DMS114 treated with DMSO at 0.1 percent for 48 hours (cell line): ENCODE measurements at regions not wholly inside any gene's neighbourhood (a gene's known extent, or its start where the extent isn't known, plus 50 kb on each side); places are given as distances from the start of the nearest gene placed in this dataset.

Experiments used
- DNase-seq: peaks from one replicate; lab custom pipeline; 2025; ENCODE audit not compliant: unreplicated experiment; lab: John Stamatoyannopoulos, UW

DNA sequence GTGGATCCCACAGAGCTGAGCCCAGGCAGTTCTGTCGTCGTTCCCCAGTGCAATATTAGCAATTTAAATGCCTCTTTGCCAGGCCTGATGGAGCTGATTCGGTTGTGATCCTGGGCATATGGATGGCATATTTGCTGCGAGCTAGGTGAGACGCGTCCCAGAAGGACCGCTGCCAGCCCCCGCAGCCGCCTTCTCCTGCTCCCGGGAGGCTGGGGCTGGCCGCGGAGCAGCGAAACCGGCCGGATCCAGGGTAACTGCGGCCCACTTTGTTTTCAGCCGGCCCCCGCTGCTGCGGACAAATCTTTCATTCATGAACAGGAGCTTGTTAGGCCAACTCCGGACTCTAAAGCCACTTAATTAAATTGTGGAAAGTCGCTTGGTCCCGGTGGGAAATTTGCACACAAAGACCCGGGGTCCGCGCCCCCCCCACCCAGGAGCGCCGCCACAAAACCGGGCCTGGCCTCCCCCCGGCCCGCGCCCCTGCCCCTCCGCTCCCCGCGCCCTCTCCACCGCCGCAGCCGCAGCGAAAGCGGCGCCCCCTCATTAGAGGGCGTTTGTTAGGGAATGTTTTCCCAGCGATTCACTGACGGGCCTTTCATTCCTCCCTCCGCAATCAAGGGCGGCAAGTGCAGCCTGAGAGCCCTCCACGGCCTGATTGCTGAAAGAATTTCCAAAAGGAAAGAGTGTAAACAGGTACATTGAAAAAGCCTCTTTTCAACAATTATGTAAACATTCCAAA lies 383.3 kb downstream of the RRAGC start:
- DNase-seq = no peak

DNA sequence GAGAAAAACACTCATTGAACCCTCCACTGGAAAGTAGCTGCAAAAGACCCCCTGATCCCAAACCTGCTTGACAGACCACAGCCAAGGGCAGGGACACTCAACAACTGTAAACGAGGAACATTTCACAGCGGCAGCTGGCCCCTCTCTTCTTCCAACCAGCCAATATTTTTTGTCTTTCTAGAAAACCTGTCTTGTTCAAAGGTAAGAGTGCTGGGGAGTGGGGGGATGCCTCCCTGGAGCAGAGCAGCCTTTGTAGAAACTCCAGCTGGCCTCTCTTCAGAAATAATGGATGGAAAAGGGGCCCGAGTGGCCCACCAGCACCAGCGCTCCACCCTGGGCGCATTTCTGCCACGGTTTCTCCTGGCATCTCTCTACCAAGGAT lies 384.0 kb downstream of the RRAGC start:
- no peak for DNase-seq

DNA sequence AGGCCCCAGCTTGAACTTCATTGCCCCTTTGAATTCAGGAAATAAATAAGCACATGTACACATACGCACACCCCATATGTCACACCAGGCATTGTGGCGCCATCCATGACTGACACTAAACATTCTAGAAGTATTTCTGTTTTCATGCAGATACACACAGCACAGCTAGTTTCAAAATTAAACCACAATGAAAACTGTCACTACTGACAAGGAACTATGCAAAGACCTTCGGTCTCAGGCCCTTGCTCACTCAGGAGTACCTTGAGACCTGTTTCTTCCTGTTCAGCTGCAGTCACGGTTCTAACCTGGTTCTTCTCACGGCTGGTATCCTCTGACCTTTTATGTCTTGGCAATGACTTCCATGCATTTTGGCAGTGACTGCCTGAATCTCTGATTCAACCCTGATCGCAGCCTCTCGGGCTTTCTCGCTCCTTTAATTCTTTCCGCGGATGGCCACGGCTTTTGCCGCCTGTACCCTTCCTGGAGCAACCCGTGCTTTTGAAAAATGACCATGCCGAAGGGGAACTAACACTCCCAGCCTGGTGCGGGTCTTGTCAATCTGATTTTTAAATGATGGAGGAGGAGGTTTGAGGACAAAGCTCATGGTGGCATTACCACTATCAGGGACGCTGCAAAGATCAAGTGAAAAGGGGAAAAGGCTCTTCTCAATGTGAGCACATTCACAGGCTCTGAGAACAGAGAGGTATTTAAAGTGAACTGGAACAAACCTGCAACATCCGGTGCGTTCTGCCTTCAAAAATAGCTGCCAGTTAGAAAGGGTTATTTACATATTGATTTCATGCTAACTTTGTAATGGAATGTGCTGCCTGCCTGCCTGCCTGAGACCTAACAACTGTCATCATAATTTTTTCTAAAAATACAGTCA lies 384.6 kb downstream of the RRAGC start:
- no peak for DNase-seq

DNA sequence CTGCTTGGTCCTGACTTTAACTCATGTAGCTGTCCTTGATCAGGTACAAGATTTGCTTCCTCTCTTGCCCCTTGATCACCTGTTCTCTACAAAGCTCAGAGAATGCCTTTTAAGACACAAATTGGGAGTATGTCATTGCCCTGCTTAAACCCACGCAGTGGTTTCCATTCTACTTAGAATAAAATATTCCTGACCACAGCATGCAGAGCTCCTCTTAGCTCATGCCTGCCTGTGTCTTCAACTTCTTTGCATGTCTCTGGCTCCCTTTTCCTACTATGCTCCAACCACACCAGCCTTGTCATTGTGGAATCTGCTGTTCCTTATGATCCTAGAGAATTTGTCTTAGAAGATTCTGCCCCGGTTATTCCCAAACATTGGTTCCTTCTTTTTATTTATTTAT lies 393.1 kb downstream of the RRAGC start:
- DNase-seq = no peak

DNA sequence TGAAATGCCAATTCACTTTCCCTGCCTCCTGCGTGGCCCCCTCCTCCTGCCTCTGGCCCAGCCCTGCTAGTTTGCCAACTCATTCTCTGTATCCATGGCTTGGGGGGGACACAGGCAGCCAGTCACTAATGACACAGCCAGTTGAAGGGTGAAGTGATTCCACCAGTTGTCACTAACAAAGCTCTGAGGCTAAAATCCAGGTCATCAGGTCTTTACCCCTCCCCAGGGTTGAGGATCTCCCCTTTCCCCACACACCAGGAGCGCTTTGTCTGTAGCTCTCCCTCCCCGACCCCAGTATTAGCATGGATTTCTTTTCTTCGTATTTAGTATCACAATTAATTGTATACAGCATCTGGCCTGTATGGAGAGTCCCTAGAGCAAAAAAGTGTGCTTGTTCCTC lies 394.1 kb downstream of the RRAGC start:
- no peak for DNase-seq

DNA sequence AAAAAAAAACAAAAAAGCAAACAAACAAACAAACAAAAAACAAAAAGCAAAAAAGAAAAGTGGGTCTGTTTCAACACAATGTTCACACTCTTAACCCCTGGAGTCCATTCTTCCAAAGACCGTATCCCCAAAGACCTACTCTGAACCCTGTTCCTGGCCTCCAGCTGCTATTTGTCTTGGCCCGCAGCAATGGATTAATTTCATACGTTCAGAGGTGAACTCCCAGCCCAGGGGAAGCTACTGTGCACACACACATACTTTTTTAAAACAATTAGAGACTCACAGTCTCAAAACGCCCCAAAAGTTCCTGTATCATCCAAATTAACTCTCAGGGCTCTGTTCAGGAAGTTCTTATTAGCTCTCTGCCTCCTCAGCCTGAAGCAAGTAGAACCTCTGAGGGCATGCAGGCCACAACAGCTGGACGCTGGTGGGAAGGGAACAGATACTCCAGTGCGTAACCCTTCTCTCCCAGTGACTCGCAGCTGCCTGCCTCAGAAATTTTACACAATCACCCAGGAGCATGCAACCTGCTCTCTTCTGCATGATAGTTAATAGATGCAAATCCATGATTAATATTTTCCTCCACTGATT lies 395.4 kb downstream of the RRAGC start:
- no peak for DNase-seq

DNA sequence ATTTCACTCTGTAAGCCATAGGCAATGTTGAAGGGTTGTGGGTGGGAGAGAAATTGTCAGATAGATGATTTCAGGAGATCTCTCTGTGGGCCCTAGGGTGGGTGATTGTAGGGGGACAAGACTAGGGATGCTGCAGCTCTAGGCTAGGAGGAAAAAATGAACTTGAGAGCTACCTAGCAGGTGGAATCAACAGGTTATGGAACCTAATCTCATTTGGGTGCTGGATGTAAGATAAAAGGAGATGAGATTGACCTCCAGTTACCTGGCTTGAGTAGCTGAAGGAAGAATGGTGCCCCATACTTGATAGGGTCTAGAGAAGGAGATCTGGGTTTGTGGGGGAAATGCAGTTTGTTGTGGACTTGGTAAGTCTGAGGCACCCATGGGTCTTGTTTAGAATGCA lies 396.5 kb downstream of the RRAGC start:
- DNase-seq = no peak

DNA sequence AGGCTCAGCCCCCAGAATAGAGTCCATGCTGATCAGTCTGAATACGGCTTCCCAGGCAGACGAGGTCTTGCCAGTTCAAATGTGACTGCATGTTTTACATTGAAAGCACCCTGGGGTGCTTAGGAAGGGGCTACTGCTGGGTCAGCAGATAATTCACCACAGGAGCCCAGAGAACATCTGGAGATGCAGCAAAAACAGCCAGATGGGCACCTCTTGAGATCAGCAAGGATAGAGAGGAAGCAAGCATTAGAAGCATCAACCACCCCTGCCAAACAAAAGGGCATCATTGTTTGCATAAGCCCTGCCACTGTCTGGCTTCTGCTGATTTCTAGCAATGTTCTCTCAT lies 403.1 kb downstream of the RRAGC start:
- no peak for DNase-seq

DNA sequence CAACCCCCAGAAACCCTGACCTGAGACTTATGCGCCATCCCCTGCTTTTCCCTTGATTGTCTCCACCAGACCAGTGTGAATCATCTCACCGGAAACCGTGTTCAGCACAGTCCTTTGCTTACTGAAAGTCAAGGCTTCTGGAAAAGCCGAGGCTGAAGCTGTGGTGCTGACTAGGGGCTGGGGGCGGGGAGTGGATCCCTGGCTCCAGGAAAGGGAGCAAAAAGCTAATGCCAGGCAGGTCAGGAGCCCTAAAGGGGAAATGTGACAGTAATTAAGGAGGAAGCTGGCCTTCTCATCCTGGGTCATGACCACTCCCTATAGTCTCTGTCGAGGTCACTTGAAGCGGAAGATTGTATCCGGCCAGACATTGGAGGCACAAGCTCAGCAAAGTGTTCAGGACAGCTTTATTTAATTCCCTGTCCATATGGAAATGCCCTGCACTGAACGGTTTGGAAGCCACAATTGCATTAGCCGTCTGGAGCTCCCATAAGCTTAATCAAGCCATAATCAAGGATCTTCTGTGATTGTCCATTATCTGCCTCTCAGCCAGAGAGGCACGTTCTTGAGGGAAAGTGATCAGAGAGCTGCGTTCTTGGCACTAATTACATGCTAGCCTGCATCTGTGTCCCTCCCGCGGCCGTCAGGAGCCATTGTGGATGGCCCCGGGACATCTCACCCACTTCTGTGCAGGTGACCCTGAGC lies 403.6 kb downstream of the RRAGC start:
- DNase-seq = no peak

DNA sequence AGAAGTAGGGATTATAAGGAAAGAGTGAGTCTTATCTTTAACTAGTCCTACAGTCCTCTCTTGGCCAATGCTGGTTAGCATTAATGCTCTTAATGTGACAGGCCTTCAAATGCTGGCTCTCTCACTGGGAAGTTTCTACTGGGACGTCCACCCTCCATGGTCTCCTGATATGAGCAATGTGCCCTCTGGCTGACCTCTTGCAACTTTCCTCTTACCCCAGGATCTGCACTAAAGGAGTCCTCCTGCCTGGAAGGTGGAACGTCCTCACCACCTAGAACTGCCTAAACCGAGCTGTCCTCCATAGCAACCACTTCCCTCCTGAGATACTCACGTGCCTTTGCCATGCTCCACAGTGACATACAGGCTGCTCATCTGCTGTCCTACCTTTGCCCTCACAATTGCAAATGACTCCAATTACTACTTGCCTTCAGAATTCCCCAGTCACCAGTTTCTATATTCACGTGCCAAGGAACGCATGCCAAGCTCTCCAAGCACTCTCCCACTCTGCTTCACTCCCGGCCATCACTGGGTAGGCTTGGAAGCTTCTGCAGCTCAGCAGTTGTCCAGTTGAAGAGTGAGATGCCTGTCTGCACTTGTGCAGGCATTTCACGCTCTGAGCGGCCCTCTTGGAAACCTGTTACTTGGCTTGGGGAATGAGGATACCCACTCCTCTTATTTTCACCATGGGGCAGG lies 404.7 kb downstream of the RRAGC start:
- no peak for DNase-seq

DNA sequence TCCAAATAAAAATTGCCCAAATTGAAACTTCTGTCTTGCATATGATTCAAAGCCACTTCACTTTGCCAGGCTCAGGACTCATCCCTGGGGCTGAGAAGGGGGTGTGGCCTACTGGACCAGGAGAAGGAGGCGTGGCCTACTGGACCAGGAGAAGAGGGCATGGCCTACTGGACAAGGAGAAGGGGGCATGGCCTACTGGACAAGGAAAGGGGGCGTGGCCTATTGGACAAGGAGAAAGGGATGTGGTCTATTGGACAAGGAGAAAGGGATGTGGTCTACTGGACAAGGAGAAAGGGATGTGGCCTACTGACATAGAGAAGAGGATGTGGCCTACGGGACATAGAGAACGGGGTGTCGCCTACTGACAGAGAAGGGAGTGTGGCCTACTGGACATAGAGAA lies 405.3 kb downstream of the RRAGC start:
- no peak for DNase-seq

DNA sequence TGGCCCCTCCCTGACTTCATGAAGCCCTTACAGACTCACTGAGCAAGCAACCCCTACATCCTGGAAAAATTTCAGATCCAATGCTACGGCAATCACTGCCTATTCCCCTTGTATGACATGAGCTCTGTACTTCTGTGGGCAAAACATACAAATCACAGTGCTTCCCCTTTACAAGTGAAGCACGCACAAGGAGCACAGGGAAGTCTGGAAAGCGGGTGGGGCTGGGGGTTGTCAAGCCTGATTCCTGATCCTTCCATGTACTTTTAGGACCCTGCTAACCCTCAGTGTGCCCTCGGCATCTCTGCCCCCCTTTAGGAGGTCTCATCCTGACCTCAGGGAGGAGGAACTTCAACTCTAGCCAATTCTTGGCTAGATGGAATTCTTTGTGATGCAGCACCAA lies 405.7 kb upstream of the POU3F1 start:
- no peak for DNase-seq

DNA sequence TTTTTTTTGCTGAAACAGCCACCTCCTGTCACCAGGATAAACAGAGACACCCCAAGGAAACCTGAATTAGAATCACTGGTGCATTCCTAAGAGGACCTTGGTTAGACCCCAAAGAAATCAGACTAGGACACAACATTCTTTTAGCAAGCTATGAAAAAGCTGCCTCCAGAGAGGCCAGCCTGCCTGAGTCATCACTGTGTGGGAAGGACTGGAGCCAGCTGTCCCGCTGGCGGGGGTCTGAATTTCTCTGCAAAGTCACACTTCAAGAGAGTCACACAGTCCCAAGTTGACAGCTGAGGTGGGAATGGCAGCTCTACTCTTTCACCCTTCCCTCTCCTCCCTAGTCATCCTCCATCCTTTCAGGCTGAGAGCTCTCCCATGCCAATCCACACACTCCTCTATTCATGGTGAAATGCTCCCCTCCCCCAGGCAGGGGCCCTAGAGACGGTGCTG lies 405.0 kb upstream of the POU3F1 start:
- no peak for DNase-seq

DNA sequence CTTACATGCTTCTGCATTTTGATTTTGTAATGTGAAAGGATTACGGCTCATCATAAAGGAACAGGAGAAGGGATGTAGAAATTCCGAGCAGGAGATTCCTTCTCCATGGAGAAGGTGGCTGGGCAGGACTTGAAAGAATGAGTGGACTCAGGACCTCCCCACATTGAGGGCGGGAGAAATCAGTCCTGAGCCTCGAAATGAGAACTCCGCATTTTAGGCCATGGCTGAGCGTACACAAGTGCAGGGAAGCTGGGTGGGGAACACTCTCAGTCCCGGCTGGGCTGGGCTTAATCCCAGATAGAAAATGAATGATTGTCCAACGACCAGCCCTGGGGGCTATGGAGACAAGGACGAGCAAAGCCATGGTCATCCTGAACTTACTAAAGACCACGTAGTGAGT lies 402.3 kb upstream of the POU3F1 start:
- DNase-seq = no peak

DNA sequence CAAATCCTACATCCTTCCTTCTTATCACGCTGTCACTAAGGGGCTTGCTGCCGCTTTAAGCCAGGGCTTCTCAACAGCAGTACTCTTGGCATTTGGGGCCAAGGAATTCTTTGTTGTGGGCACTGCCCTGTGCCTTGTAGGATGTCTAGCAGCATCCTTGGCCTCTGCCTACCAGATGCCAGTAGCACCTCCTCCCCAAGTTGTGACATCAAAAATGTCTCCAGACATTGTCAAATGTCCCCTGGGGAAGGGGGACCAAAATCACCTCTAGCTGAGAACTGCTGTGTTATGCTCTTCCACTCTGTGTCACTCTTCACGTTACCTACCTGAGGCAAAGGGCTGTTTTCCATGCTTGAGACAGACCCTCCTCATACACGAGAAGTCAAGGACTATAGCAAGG lies 400.3 kb upstream of the POU3F1 start:
- no peak for DNase-seq

DNA sequence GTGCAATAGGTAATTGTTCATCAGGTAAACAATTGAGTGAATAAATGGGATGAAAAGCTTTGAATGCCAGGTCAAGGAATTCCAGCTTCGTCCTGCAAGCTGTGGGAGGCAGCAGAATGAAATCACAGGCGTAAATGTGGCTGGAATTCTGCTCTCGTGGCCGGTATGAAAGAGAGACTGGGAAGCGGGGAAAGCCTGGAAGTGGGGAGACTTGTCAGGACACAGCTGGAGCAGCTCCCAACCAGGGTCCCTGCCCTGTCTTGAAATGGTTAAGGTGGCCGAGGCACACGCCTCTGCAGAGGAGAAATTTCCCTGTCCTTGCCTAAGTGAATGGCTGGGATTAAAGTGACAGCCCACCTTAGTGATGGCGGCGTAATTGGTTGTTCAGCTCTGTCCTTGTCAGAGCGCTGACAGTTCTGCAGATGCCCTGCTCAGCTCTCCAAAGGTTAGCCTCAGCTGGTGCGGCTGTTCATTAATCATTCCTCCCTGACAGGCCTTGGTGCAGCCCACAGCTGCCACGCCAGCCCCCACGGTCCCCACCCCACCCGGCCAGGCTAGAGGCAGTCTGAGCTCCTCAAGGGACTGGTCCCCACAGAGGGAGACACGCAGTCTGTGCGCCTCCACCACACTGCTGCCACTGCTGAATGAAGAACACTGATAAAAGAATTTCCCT lies 398.3 kb upstream of the POU3F1 start:
- no peak for DNase-seq

DNA sequence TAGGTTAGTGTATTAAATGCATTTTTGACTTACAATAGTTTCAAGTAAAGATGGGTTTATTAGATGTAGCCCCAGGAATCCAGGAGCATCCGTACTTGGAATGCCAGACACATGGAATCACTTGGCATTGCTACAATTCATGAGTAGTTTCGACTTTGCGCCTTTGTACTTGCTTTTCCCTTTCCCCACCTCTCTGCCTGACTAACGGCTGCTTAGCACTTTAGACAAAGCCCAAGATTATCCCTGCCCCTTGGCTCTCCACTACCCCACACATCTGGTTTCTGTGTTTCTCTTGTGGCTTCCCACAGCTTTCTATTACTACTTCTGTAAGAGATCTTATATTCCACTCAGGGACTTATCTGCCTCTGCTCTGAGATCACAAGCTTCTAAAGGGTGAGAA lies 397.7 kb upstream of the POU3F1 start:
- DNase-seq = no peak

DNA sequence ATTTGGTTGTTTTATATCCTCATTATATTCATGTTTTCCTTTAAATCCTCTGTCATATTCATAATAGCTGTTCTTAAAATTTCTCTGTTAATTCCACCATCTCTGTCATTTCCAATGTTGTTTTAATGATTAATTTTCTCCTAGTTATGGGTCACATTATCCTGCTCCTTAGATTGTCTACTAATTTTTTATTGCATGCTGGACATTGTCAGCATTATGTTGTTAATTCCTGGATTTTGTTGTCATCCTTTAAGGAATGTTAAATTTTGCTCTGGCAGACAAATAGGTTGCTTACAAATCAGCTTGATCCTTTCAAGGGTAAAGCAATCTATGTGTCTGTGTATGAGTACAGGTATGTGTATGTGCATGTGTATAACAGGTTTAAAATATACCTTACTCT lies 393.8 kb upstream of the POU3F1 start:
- DNase-seq = no peak

DNA sequence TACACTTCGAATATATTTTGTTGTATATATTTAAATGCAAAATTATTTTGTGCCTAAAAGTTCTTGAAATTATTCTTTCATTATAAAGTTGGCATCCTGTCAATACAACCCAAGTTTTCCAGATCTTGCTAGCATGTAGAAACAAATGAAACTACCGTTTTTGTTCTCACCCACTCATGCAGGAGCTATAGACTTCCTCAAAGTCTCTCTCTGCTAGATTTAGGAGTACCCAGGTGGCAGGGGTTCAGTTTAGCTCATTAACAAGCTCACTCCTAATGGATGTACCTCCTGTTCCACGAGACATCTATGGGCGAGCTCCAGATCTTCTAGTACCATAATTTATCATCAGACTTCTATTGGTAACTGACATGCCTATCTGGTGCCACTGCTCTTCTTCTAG lies 390.2 kb upstream of the POU3F1 start:
- DNase-seq = no peak

DNA sequence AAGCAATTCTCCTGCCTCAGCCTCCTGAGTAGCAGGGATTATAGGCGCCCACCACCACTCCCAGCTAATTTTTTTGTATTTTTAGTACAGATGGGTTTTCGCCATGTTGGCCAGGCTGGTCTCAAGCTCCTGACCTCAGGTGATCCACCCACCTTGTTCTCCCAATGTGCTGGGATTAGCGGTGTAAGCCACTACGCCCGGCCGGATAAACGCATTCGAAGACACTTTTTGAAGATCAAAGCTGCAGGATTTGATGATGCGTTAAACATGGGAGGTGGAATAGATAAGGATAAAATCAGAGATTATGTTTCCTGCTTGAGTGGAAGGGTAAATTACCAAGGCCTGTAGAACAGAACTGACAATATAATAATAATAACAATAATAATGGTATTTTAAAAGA lies 389.4 kb upstream of the POU3F1 start:
- no peak for DNase-seq
